Breast epithelium (tissue), 4 donors: ENCODE measurements at regions not wholly inside any gene's neighbourhood (a gene's known extent, or its start where the extent isn't known, plus 50 kb on each side); places are given as distances from the start of the nearest gene placed in this dataset.

Experiments used
- DNase-seq, 2 donors: peaks; one replicate each; pipeline ENCODE4 v3.0.0-alpha.2; 2019; ENCODE audit warnings: low spot score in 2 of 2
- H3K27ac ChIP-seq, 2 donors: fragments of 200-600 bp; sonication (generic) in 1 of 2; one replicate each; pipeline ENCODE4 v1.5.1; 2016 to 2019; ENCODE audit warnings: mild to moderate bottlenecking in 1 of 2
- H3K27me3 ChIP-seq, 2 donors: fragments of 200-600 bp; sonication (generic) in 1 of 2; one replicate each; pipeline versions ENCODE4 v1.5.1 to v1.6.0; 2017 to 2019; ENCODE audit warnings: control low read depth in 1 of 2, mild to moderate bottlenecking in 1 of 2
- H3K36me3 ChIP-seq: fragments of 200-600 bp; one replicate; pipeline ENCODE4 v1.5.1; 2019
- H3K4me1 ChIP-seq, 2 donors: fragments of 200-600 bp; sonication (generic); one replicate each; pipeline ENCODE4 v1.5.1; 2016 to 2019; ENCODE audit warnings: control low read depth in 1 of 2
- H3K4me3 ChIP-seq, 3 donors: fragments of 200-600 bp; sonication (generic); 1 replicate in 2 of 3; 2 replicates in 1 of 3; pipeline ENCODE4 v1.5.1; 2016 to 2019; ENCODE audit warnings: mild to moderate bottlenecking in 3 of 3, moderate library complexity in 2 of 3
- H3K9me3 ChIP-seq, 2 donors: fragments of 200-600 bp; sonication (generic) in 1 of 2; one replicate each; pipeline ENCODE4 v1.5.1; 2016 to 2019; ENCODE audit warnings: control low read depth in 1 of 2
- POLR2A ChIP-seq: fragments of 450-650 bp; IDR thresholded peaks from one replicate; pipeline ENCODE4 v1.6.1; 2016; ENCODE audit warnings: antibody characterized with exemption, mild to moderate bottlenecking, moderate library complexity
- POLR2AphosphoS5 ChIP-seq, 3 donors: sonication (generic); formaldehyde crosslinking; IDR thresholded peaks; one replicate each; pipeline ENCODE4 v1.6.1; 2017; ENCODE audit warnings: antibody characterized with exemption in 3 of 3
- intact Hi-C: fragments of 100-400 bp; cut with DNase I; formaldehyde crosslinking; loops from one replicate; pipeline ENCODE4 v1.15.1; 2023; ENCODE audit warnings: low total_unique reads
- TF ChIP-seq, protein P1 (sequence below), 3 donors: fragments of 450-650 bp; IDR thresholded peaks; one replicate each; pipeline ENCODE4 v1.5.1; 2016 to 2017; ENCODE audit warnings: antibody characterized with exemption in 3 of 3, mild to moderate bottlenecking in 3 of 3, moderate library complexity in 3 of 3

DNA sequence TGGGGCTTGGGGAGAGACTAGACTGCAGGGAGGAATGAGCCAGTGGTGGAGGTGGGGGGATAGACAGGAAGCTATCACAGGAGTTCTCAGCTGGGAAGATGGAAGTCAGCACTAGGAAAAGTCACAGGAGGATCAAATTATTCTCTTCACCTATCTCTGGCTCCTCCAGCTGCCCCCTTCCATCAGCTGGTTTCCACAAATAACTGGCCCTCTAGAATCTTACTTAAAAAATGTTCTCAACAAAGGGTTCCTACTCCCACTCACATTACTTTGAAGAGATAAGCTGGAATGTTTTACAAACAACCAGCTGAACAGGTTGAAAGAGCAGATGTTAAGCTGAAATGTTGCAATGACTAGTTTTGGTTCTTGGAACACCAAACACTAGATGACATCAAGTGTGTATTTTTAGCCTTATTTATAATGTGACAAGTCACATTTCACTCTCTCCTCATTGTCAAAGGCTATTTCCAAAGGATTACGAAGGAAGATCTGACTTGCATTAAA is 102.7 kb upstream of the AADACL2 start:
- Histone ChIP-seq H3K9me3 (no peaks in the 10 kb centered on the region), H3K36me3 (no peaks in the 10 kb centered on the region), H3K4me3 (no peak overlapping the region), H3K27me3 (no peaks in the 10 kb centered on the region), H3K4me1 (peaks cover 0 to 4% of the 10 kb centered on the region in 2 donors), H3K27ac (peak overlapping the region in 1 of 2 donors; percentile 76)
- TF ChIP-seq POLR2A: no peak
- TF ChIP-seq POLR2AphosphoS5 (IDR thresholded peaks at IDR 0.05): peak in 1 of 3 donors; percentile 65
- intact Hi-C loops: no loop called here
- no peak for DNase-seq

DNA sequence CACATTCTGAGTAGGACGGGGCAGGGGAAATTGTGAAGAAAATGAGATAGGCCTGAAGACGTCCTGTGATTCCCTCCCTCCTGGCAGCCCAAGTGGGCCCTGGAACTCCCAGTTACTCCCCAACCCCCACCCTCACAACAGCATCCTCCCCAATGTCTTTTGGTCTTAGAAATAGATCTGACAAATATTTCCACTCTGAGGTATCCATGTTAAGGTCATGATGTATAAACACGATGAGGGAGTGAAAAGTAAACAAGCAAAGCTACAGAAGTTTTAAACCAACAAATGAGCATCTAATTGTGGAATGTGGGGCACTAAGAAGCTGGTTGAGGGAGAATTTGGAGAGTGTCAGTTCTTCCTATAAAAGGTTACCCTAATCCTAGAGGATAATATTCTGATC is 103.7 kb upstream of the AADACL2 start:
- no peaks in the 10 kb centered on the region for H3K36me3 ChIP-seq
- TF ChIP-seq POLR2AphosphoS5 (IDR thresholded peaks at IDR 0.05): no peak
- TF ChIP-seq, protein P1, sequence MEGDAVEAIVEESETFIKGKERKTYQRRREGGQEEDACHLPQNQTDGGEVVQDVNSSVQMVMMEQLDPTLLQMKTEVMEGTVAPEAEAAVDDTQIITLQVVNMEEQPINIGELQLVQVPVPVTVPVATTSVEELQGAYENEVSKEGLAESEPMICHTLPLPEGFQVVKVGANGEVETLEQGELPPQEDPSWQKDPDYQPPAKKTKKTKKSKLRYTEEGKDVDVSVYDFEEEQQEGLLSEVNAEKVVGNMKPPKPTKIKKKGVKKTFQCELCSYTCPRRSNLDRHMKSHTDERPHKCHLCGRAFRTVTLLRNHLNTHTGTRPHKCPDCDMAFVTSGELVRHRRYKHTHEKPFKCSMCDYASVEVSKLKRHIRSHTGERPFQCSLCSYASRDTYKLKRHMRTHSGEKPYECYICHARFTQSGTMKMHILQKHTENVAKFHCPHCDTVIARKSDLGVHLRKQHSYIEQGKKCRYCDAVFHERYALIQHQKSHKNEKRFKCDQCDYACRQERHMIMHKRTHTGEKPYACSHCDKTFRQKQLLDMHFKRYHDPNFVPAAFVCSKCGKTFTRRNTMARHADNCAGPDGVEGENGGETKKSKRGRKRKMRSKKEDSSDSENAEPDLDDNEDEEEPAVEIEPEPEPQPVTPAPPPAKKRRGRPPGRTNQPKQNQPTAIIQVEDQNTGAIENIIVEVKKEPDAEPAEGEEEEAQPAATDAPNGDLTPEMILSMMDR (IDR thresholded peaks at IDR 0.05): no peak
- TF ChIP-seq POLR2A: no peak
- peak overlapping the region in 1 of 2 donors; percentile 20 for H3K27ac ChIP-seq
- H3K9me3 ChIP-seq: no peaks in the 10 kb centered on the region
- no peak overlapping the region for H3K4me3 ChIP-seq
- H3K27me3 ChIP-seq: no peaks in the 10 kb centered on the region
- peaks cover 0 to 4% of the 10 kb centered on the region in 2 donors for H3K4me1 ChIP-seq
- no peak for DNase-seq
- intact Hi-C loops: no loop called here

DNA sequence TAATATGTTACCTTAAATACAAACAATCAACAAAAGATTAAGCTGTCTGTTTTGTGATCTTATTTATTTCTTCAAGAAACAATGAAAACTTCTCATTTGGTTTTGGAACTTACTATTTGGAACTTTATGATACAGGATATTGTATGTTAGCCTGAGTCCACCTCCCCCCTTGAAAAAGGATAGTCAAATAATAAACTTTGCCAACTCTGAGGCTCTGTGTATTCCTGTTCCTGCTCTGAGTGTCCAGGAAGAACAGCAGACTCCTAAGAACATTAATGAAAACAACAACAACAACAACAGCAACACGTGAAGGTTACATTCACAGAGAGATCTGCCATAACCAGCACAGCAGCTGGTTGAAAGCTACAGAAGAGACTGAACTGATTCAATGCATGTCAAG is 108.1 kb upstream of the AADACL2 start:
- H3K9me3 ChIP-seq: no peaks in the 10 kb centered on the region
- DNase-seq: no peak
- H3K4me1 ChIP-seq: no peaks in the 10 kb centered on the region
- TF ChIP-seq, protein P1 (IDR thresholded peaks at IDR 0.05): no peak
- TF ChIP-seq POLR2A: no peak
- no peak for TF ChIP-seq POLR2AphosphoS5 (IDR thresholded peaks at IDR 0.05)
- intact Hi-C loops: no loop called here
- H3K4me3 ChIP-seq: no peak overlapping the region
- H3K27me3 ChIP-seq: no peaks in the 10 kb centered on the region
- H3K27ac ChIP-seq: peak overlapping the region in 1 of 2 donors; percentile 20
- no peaks in the 10 kb centered on the region for H3K36me3 ChIP-seq

DNA sequence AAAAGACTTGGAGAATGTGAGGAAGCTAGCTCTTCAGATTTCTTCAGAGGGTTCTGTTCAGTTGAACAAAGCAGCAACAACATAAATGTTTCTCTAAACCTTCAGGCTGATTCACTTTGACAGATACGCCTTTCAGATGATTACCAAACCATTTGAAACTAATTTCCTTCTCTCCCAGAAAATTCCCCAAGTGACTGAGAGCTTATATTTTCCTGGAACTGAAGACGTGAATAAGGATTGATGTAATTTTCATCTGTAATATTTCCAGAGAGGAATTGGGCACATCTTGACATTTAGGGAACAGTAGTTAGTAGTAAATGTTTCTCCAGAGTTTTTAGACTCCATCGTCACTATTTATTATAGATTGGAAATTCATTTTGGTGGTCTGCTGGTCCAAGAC is 108.6 kb upstream of the AADACL2 start:
- H3K27me3 ChIP-seq: no peaks in the 10 kb centered on the region
- intact Hi-C loops: no loop called here
- no peaks in the 10 kb centered on the region for H3K9me3 ChIP-seq
- DNase-seq: no peak
- H3K27ac ChIP-seq: no peak overlapping the region
- H3K4me1 ChIP-seq: no peaks in the 10 kb centered on the region
- H3K4me3 ChIP-seq: no peak overlapping the region
- TF ChIP-seq POLR2AphosphoS5 (IDR thresholded peaks at IDR 0.05) (no peak), POLR2A (no peak)
- TF ChIP-seq, protein P1 (IDR thresholded peaks at IDR 0.05): no peak
- H3K36me3 ChIP-seq: no peaks in the 10 kb centered on the region

DNA sequence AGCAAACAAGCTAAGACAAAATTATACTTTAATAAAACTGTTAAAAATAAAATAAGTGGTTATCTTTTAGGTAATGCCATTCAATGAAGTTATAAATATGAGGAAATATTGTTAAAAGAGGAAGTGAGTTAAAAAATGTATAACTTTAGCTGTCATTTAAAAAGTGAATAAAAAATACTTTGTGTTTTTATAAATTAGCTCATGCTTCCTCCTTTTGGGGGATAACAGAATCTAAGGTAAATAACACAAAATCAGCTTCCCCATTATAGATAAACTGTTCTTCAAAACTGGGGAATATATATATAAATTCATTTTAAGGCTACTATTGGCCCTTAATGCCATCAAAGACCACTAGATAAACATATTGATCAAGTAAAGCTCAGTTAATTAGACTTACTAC is 113.7 kb upstream of the AADACL2 start:
- TF ChIP-seq POLR2AphosphoS5 (IDR thresholded peaks at IDR 0.05) (no peak), POLR2A (no peak)
- TF ChIP-seq, protein P1 (IDR thresholded peaks at IDR 0.05): no peak
- H3K9me3 ChIP-seq: no peaks in the 10 kb centered on the region
- H3K27ac ChIP-seq: no peak overlapping the region
- DNase-seq: no peak
- no peaks in the 10 kb centered on the region for H3K27me3 ChIP-seq
- H3K4me1 ChIP-seq: no peaks in the 10 kb centered on the region
- intact Hi-C loops: no loop called here
- H3K36me3 ChIP-seq: no peaks in the 10 kb centered on the region
- H3K4me3 ChIP-seq: no peak overlapping the region

DNA sequence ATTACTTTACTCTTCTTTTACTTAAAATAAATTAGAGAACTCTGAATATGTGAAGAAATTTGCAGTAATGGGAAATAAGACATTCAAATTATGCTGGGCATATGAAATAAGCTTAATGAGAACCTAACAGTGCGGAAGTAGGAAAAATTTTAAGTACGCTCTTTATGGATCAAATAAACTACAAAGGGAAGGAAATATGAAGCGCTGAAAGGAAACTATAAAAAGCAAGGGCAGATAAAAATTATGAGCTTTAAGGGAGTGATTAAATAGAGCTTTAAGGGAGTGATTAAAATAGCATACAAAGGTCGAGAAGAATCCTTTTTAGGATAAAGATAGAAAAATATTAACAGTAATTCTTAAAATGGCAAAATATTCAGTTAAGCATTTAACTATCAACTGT is 118.3 kb upstream of the AADACL2 start:
- no peak for DNase-seq
- TF ChIP-seq POLR2AphosphoS5 (IDR thresholded peaks at IDR 0.05) (no peak), POLR2A (no peak)
- TF ChIP-seq, protein P1 (IDR thresholded peaks at IDR 0.05): no peak
- H3K4me3 ChIP-seq: no peak overlapping the region
- no peaks in the 10 kb centered on the region for H3K9me3 ChIP-seq
- H3K27me3 ChIP-seq: no peaks in the 10 kb centered on the region
- no peaks in the 10 kb centered on the region for H3K36me3 ChIP-seq
- H3K4me1 ChIP-seq: no peaks in the 10 kb centered on the region
- intact Hi-C loops: no loop called here
- no peak overlapping the region for H3K27ac ChIP-seq
